IMR-90 (cell line): ENCODE measurements at regions not wholly inside any gene's neighbourhood (a gene's known extent, or its start where the extent isn't known, plus 50 kb on each side); places are given as distances from the start of the nearest gene placed in this dataset.

Experiments
- ATAC-seq: fragments of 200-7000 bp; cut with Tn5 transposase; 2 replicates; pipeline ENCODE4 v1.9.1; 2020; ENCODE audit warnings: low read depth, mild to moderate bottlenecking, moderate library complexity
- BruUV-seq: library from RNA; stranded (reverse); fragments of 400-500 nt; replicated peaks from 2 replicates; lab custom pipeline; 2021; lab: Mats Ljungman, UMichigan
- CTCF ChIA-PET: fragments of 300-600 bp; formaldehyde crosslinking; extraction: SDS; loops from one replicate; lab custom pipeline; 2021; ENCODE audit warnings: antibody characterized with exemption; lab: Yijun Ruan, JAX
- POLR2A ChIA-PET: fragments of 300-600 bp; sonication (Branson Sonifier 250); formaldehyde crosslinking; loops from one replicate; lab custom pipeline; 2022; ENCODE audit warnings: antibody characterized with exemption; ENCODE audit not compliant: unreplicated experiment; lab: Charles Lee
- DNase-seq: peaks from one replicate; pipeline ENCODE4 v3.0.0; 2013
- H2AFZ ChIP-seq: replicated peaks from 2 replicates; pipeline ENCODE3; 2013; ENCODE audit warnings: low read length, mild to moderate bottlenecking; ENCODE audit not compliant: poor library complexity
- H2AK5ac ChIP-seq: 2 replicates; pipeline ENCODE4 v1.6.1; 2013; ENCODE audit warnings: low read depth, low read length, inconsistent platforms
- H2AK9ac ChIP-seq: replicated peaks from 2 replicates; pipeline ENCODE3; 2013; ENCODE audit warnings: mild to moderate bottlenecking, low read depth, low read length, moderate library complexity; ENCODE audit not compliant: poor library complexity
- H2BK120ac ChIP-seq: 2 replicates; pipeline ENCODE4 v1.6.1; 2013; ENCODE audit warnings: low read depth, low read length, inconsistent platforms
- H2BK15ac ChIP-seq: 3 replicates; pipeline ENCODE4 v1.6.1; 2013; ENCODE audit warnings: low read depth, low read length, inconsistent platforms
- H2BK20ac ChIP-seq: 2 replicates; pipeline ENCODE4 v1.6.1; 2013; ENCODE audit warnings: low read depth, mild to moderate bottlenecking, inconsistent platforms, low read length, moderate library complexity
- H2BK5ac ChIP-seq: 2 replicates; pipeline ENCODE4 v1.6.1; 2013; ENCODE audit warnings: mild to moderate bottlenecking, low read depth, low read length, inconsistent platforms; ENCODE audit not compliant: poor library complexity, severe bottlenecking
- H3K14ac ChIP-seq: replicated peaks from 2 replicates; pipeline ENCODE4 v1.6.1; 2013; ENCODE audit warnings: low read depth, low read length, inconsistent platforms
- H3K18ac ChIP-seq: 2 replicates; pipeline ENCODE4 v1.6.1; 2013; ENCODE audit warnings: low read depth, low read length, control low read depth
- H3K23ac ChIP-seq: 2 replicates; pipeline ENCODE4 v1.6.1; 2013; ENCODE audit warnings: low read depth, low read length, inconsistent platforms
- H3K27ac ChIP-seq: 2 replicates; pipeline ENCODE4 v1.5.1; 2013; ENCODE audit warnings: mild to moderate bottlenecking, control low read depth, low read length; ENCODE audit not compliant: insufficient read depth
- H3K27me3 ChIP-seq: 2 replicates; pipeline ENCODE4 v1.6.1; 2013; ENCODE audit warnings: low read length; ENCODE audit not compliant: control insufficient read depth, insufficient read depth
- H3K36me3 ChIP-seq: 2 replicates; pipeline ENCODE4 v1.6.1; 2013; ENCODE audit warnings: low read length, mixed read lengths; ENCODE audit not compliant: control insufficient read depth, insufficient read depth
- H3K4ac ChIP-seq: 2 replicates; pipeline ENCODE4 v1.6.1; 2013; ENCODE audit warnings: low read depth, low read length, inconsistent platforms
- H3K4me1 ChIP-seq: 2 replicates; pipeline ENCODE4 v1.6.1; 2013; ENCODE audit warnings: low read length, mixed read lengths; ENCODE audit not compliant: control insufficient read depth, insufficient read depth
- H3K4me2 ChIP-seq: 2 replicates; pipeline ENCODE4 v1.6.1; 2013; ENCODE audit warnings: low read depth, mild to moderate bottlenecking, control low read depth, low read length, moderate library complexity
- H3K4me3 ChIP-seq: 2 replicates; pipeline ENCODE4 v1.5.1; 2013; ENCODE audit warnings: low read depth, mild to moderate bottlenecking, control low read depth, low read length, moderate library complexity; ENCODE audit not compliant: insufficient read depth
- H3K56ac ChIP-seq: 2 replicates; pipeline ENCODE4 v1.6.1; 2013; ENCODE audit warnings: low read length, inconsistent platforms; ENCODE audit not compliant: insufficient read depth; ENCODE audit errors: extremely low read depth
- H3K79me1 ChIP-seq, 2 experiments: 2 replicates each; pipeline ENCODE4 v1.6.1; 2013; ENCODE audit warnings: low read length in 2 of 2, inconsistent platforms in 1 of 2, low read depth in 1 of 2
- H3K9ac ChIP-seq: 2 replicates; pipeline ENCODE4 v1.6.1; 2013; ENCODE audit warnings: low read depth, low read length, control low read depth
- H3K9me1 ChIP-seq: 2 replicates; pipeline ENCODE4 v1.6.1; 2013; ENCODE audit warnings: low read length, inconsistent platforms; ENCODE audit not compliant: insufficient read depth
- H3K9me3 ChIP-seq: 2 replicates; pipeline ENCODE4 v1.6.1; 2013; ENCODE audit warnings: low read length; ENCODE audit not compliant: control insufficient read depth, insufficient read depth
- H4K20me1 ChIP-seq: 2 replicates; pipeline ENCODE4 v1.6.1; 2013; ENCODE audit warnings: low read length, inconsistent platforms; ENCODE audit not compliant: insufficient read depth
- H4K5ac ChIP-seq: 2 replicates; pipeline ENCODE4 v1.6.1; 2013; ENCODE audit warnings: mild to moderate bottlenecking, low read depth, low read length, control low read depth
- H4K8ac ChIP-seq, 2 experiments: 2 replicates each; pipeline ENCODE4 v1.6.1; 2013; ENCODE audit warnings: low read depth in 2 of 2, low read length in 2 of 2, control low read depth in 1 of 2, inconsistent platforms in 1 of 2
- H4K91ac ChIP-seq: 2 replicates; pipeline ENCODE4 v1.6.1; 2013; ENCODE audit warnings: low read depth, low read length, inconsistent platforms; ENCODE audit not compliant: insufficient read depth
- BHLHE40 ChIP-seq: fragments of 150-350 bp; IDR thresholded peaks from 2 replicates; pipeline ENCODE4 v1.6.1; 2016; ENCODE audit warnings: mild to moderate bottlenecking, low read depth, low read length
- CEBPB ChIP-seq: IDR thresholded peaks from 2 replicates; pipeline ENCODE4 v1.6.1; 2012; ENCODE audit warnings: low read depth, low read length, improper control_type of control experiment
- FOS ChIP-seq: fragments of 150-350 bp; IDR thresholded peaks from 2 replicates; pipeline ENCODE4 v1.6.1; 2016; ENCODE audit warnings: low read depth, low read length
- MAFK ChIP-seq: IDR thresholded peaks from 2 replicates; pipeline ENCODE4 v1.6.1; 2012; ENCODE audit warnings: low read depth, low read length, improper control_type of control experiment
- MAZ ChIP-seq: IDR thresholded peaks from 2 replicates; pipeline ENCODE4 v1.6.1; 2012; ENCODE audit warnings: low read depth, mild to moderate bottlenecking, low read length, improper control_type of control experiment, moderate library complexity, borderline replicate concordance
- MXI1 ChIP-seq: IDR thresholded peaks from 2 replicates; pipeline ENCODE4 v1.6.1; 2012; ENCODE audit warnings: low read depth, mild to moderate bottlenecking, low read length, moderate library complexity, borderline replicate concordance
- NFE2L2 ChIP-seq: fragments of 150-350 bp; IDR thresholded peaks from 2 replicates; pipeline ENCODE4 v1.6.1; 2016; ENCODE audit warnings: low read depth, mild to moderate bottlenecking, low read length
- POLR2A ChIP-seq: IDR thresholded peaks from 2 replicates; pipeline ENCODE4 v1.6.1; 2012; ENCODE audit warnings: mild to moderate bottlenecking, low read depth, low read length
- RAD21 ChIP-seq: IDR thresholded peaks from 2 replicates; pipeline ENCODE4 v1.6.1; 2012; ENCODE audit warnings: low read length, improper control_type of control experiment
- RFX5 ChIP-seq: IDR thresholded peaks from 2 replicates; pipeline ENCODE4 v1.8.0; 2012; ENCODE audit warnings: low read depth, mild to moderate bottlenecking, low read length, moderate library complexity
- SMC3 ChIP-seq: fragments of 150-350 bp; IDR thresholded peaks from 2 replicates; pipeline ENCODE4 v1.6.1; 2016; ENCODE audit warnings: low read depth, mild to moderate bottlenecking, antibody characterized with exemption, low read length, moderate library complexity
- WGBS, 2 experiments: methylation state at CpG; one replicate each; pipeline versions ENCODE4 v1.1.5 to v1.1.7; 2013; ENCODE audit warnings: missing lambda C conversion rate in 2 of 2; ENCODE audit not compliant: insufficient read length in 1 of 2; ENCODE audit errors: extremely low coverage in 2 of 2; 5-methylcytosine and 5-hydroxymethylcytosine counted together
- dilution Hi-C: fragments of 300-500 bp; cut with HindIII; formaldehyde crosslinking; loops from one replicate; pipeline ENCODE4 v1.14.3; 2018; ENCODE audit warnings: low sequenced_read_pairs; ENCODE audit not compliant: unreplicated experiment
- in situ Hi-C: fragments of 300-500 bp; cut with MboI; formaldehyde crosslinking; loops from 3 replicates; pipeline ENCODE4 v1.14.3; 2019; ENCODE audit warnings: low sequenced_read_pairs, inconsistent platforms, mixed read lengths
- intact Hi-C: fragments of 100-400 bp; cut with micrococcal nuclease; formaldehyde crosslinking; loops from 2 replicates; pipeline ENCODE4 v1.10.0; 2022
- TF ChIP-seq, protein P1 (sequence below): fragments of 150-350 bp; IDR thresholded peaks from 2 replicates; pipeline ENCODE4 v1.6.1; 2017; ENCODE audit warnings: mild to moderate bottlenecking, antibody characterized with exemption, low read length, low read depth
- TF ChIP-seq, protein P2 (sequence below): conservative IDR thresholded peaks from 2 replicates; pipeline ENCODE4 v1.5.1; 2012; ENCODE audit warnings: mild to moderate bottlenecking, low read depth, low read length, improper control_type of control experiment
- TF ChIP-seq, protein P3 (sequence below): fragments of 150-350 bp; IDR thresholded peaks from 2 replicates; pipeline ENCODE4 v1.6.1; 2016; ENCODE audit warnings: low read depth, mild to moderate bottlenecking, low read length, moderate library complexity, borderline replicate concordance

- Histone ChIP-seq H3K4me2 (no peak overlapping the region), H3K56ac (no peak overlapping the region), H4K20me1 (no peaks in the 10 kb centered on the region), H3K9me3 (no peaks in the 10 kb centered on the region), H3K4me1 (peaks cover 19% of the 10 kb centered on the region), H3K18ac (peak overlapping the region; percentile 12; the same call in 1 of the 2 replicates), H4K91ac (no peak overlapping the region), H2AK5ac (peak overlapping the region; percentile 86), H3K4me3 (no peak overlapping the region), H3K14ac (no peak overlapping the region), H2BK5ac (no peak overlapping the region), H2AK9ac (no peak overlapping the region), H3K23ac (no peak overlapping the region), H3K79me1 (0 out of 4 replicates have a peak, but pooled peaks cover 0 to 3% of the 10 kb centered on the region in 2 experiments), H3K9ac (no peak overlapping the region), H2BK20ac (peak overlapping the region; percentile 54; the same call in 1 of the 2 replicates), H3K36me3 (no peaks in the 10 kb centered on the region), H2AFZ (no peak overlapping the region), H3K27ac (no peak overlapping the region), H4K5ac (no peak overlapping the region), H2BK120ac (peak overlapping the region; percentile 40; the same call in 1 of the 2 replicates), H3K27me3 (no peaks in the 10 kb centered on the region), H3K4ac (peak overlapping the region; percentile 47), H2BK15ac (peak overlapping the region; percentile 72; the same call in 2 of the 3 replicates), H3K9me1 (peaks cover 18% of the 10 kb centered on the region), H4K8ac (no peak overlapping the region; a peak in 1 of 4 replicates)
- in situ Hi-C loops, result no loop called here
- dilution Hi-C loops, result no loop called here
- ChIA-PET CTCF (interaction anchor here (0.5 kb wide), 1 partner anchor 447 kb away, joined by 3 read pairs; no protein-coding TSS in a partner anchor), POLR2A (no interaction called here)
- TF ChIP-seq FOS, result no peak
- TF ChIP-seq MXI1, result no peak
- no peak for TF ChIP-seq RFX5
- no peak for TF ChIP-seq RAD21
- TF ChIP-seq CEBPB, result no peak
- TF ChIP-seq SMC3, result no peak
- TF ChIP-seq MAZ, result no peak
- TF ChIP-seq, protein P1, sequence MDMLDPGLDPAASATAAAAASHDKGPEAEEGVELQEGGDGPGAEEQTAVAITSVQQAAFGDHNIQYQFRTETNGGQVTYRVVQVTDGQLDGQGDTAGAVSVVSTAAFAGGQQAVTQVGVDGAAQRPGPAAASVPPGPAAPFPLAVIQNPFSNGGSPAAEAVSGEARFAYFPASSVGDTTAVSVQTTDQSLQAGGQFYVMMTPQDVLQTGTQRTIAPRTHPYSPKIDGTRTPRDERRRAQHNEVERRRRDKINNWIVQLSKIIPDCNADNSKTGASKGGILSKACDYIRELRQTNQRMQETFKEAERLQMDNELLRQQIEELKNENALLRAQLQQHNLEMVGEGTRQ, result no peak
- TF ChIP-seq POLR2A, result no peak
- TF ChIP-seq, protein P2, sequence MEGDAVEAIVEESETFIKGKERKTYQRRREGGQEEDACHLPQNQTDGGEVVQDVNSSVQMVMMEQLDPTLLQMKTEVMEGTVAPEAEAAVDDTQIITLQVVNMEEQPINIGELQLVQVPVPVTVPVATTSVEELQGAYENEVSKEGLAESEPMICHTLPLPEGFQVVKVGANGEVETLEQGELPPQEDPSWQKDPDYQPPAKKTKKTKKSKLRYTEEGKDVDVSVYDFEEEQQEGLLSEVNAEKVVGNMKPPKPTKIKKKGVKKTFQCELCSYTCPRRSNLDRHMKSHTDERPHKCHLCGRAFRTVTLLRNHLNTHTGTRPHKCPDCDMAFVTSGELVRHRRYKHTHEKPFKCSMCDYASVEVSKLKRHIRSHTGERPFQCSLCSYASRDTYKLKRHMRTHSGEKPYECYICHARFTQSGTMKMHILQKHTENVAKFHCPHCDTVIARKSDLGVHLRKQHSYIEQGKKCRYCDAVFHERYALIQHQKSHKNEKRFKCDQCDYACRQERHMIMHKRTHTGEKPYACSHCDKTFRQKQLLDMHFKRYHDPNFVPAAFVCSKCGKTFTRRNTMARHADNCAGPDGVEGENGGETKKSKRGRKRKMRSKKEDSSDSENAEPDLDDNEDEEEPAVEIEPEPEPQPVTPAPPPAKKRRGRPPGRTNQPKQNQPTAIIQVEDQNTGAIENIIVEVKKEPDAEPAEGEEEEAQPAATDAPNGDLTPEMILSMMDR, result no peak
- no peak for TF ChIP-seq NFE2L2
- TF ChIP-seq, protein P3, sequence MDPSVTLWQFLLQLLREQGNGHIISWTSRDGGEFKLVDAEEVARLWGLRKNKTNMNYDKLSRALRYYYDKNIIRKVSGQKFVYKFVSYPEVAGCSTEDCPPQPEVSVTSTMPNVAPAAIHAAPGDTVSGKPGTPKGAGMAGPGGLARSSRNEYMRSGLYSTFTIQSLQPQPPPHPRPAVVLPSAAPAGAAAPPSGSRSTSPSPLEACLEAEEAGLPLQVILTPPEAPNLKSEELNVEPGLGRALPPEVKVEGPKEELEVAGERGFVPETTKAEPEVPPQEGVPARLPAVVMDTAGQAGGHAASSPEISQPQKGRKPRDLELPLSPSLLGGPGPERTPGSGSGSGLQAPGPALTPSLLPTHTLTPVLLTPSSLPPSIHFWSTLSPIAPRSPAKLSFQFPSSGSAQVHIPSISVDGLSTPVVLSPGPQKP, result no peak
- no peak for TF ChIP-seq MAFK
- TF ChIP-seq BHLHE40, result no peak
- intact Hi-C loops, result no loop called here
- BruUV-seq, result no TSS peak
- ATAC-seq, result no peak
- DNase-seq, result no peak
- WGBS, 2 experiments, result no CpG with 5 or more reads among the region's 1 CpG
These were observed 201.7 kb downstream of the NUAK1 start for GRCh38 chr12:105937009-105937408.
